Middle frontal gyrus (tissue), 1 donor: ENCODE measurements at regions not wholly inside any gene's neighbourhood (a gene's known extent, or its start where the extent isn't known, plus 50 kb on each side); places are given as distances from the start of the nearest gene placed in this dataset.
A peak's percentile ranks its signal among the peaks of the same experiment; 100 is the strongest.
"Not testable (repeated sequence)": the region's sequence is repeated elsewhere in the genome, so short reads cannot be mapped to it uniquely, and the experiment has no call there.

Experiments
- DNase-seq: peaks from one replicate; pipeline ENCODE4 v3.0.0-alpha.2; 2015; ENCODE audit warnings: low spot score; ENCODE audit errors: extremely low spot score

DNA sequence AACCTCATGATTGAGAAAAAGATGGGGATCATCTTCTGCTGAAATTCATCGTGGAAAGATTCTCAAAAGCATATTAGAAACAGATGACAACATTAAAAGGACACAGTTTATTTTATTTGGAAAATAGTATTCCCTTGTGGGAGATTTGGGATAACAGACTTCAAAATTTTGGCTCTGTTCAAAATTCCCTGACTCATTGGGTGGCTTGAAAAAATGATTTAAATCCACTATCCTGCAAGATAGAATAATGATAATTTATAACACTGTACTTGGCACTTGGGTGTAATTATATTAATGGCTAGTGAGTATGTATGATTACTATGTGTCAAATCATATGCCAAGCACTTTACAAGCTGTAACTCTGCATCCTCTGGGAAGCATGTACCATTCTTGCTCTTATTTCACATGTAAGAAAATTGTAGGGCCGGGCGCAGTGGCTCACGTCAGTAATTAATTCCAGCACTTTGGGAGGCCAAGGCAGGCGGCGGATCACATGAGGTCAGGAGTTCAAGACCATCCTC is 128.8 kb downstream of the LMNTD1 start:
- DNase-seq = no peak

DNA sequence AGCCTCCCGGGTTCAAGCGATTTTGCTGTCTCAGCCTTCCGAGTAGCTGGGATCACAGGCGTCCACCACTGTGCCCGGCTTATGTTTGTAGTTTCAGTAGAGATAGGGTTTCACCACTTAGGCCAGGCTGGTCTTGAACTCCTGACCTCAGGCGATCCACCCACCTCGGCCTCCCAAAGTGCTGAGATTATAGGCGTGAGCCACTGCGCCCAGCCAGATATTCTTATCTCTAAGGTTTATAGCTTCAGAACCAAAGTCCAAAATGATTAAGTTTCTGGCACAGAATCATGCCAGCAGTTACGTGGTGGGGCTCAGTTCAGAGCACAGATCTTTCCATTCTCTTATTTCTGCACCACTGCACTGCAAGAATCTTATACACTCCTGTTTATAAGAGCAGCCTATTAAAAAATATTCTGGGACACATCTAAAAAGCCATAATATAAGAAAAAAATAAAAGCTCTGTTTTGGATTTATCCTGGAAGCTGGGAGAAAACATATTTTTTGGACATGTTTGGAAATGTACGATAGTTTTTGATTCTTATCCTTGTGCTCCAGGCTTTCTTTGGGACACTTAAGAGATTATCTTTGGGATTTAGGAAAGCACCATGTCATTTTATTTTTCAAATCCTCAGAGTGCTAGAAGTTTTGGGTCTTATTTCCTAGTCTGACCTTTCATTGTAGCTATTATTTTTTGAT is 129.6 kb downstream of the LMNTD1 start:
- no peak for DNase-seq

DNA sequence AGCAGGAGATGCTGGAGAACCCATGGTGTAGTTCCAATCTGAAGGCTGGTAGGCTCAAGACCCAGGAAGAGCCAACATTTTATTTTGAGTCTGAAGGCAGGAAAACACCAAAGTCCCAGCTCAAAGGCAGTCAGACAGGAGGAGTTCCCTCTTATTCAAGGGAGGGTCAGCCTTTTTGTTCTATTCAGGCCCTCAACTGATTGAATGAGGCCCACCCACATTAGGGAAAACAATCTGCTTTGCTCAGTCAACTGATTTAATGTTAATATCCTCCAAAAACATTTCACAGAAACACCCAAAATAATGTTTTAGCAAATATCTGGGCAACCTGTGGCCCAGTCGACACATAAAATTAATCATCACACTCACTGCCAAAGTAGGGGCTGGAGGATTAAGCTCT is 130.8 kb downstream of the LMNTD1 start:
- no peak for DNase-seq

DNA sequence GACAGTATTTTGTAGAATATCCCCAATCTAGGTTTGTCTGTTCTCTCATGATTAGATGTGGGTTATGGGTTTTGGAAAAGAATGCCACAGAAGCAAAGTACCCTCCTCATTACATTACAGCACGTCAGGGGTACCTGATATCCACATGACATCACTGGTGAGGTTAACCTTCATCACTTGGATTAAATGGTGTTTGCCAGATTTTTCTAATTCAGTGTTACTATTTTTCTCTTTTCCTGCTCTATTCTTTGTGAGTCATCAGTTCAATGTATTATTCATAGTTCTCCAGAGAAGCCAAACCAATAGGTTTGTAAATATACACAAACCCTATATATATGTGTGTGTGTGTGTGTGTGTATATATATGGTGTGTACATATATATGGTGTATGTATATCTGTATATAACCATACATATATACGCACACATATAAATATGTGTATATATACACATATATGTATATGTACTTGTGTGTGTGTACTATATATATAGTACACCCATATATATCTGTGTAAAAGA is 131.4 kb downstream of the LMNTD1 start:
- DNase-seq = no peak

DNA sequence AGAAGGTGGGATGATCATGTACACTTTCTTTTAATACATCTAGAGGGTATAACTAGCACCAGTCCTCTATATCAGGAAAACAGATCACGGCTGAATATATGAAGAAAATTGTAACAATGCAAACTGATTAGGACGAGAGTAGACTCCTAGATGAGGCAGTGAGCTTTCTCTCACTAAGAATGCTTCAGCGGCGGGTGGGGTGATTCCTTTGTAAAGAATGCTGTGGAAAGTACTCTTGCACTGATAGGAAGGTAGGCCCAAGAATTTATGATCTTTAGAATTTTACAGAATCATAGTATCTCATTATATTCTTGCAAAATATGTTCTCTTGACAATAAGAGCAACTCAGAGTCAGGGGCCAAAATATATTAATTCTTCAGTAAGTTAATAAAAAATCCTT is 133.0 kb downstream of the LMNTD1 start:
- DNase-seq = no peak

DNA sequence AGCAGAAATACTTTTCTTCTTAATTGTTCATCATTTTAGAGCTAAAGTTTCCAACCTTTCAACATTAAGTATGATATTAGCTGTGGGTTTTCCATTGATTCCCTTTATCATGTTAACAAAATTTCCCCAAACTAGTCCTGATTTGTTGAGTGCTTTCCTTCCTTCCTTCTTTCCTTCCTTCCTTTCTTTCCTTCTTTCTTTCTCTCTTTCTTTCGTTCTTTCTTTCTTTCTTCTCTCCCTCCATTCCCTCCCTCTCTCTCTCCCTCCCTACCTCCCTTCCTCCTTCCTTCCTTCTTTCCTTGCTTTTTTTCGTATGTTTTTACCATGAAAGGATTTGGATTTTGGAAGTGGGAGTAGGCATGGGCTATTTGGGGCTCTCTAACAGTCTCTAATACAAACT is 133.5 kb downstream of the LMNTD1 start:
- DNase-seq = no peak

DNA sequence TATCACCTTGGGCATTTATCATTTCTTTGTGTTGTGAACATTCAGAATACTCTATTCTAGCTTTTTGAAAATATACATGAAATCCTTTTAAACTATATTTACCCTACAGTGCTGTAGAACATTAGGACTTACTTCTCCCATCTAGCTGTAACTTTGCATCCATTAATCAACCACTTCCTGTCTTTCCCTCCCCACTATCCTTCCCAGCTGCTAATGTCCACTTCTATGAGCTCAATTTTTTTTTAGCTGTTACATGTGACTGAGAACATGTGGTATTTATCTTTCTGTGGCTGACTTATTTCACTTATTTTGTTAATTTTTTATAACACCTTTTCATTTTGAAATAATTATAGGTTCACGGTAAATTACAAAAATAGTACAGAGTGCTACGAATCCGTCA is 136.0 kb downstream of the LMNTD1 start:
- DNase-seq = no peak

DNA sequence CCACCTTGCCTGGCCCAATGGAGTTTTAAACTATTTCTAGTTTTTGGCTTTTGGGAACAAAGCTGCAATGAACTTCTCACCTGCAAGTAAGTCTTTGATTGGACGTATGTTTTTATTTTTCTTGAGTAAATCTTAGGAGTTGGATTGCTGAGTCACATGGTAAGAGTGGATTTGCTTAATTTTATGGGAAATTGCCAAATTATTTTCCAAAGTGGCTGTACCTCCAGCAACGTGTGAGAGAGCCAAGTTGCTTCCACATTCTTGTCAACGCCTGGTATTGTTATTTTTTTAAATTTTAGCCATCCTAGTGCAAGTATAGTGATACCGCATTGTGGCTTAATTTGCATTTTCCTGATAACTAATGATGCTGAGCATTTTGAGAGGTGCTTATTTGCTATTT is 136.6 kb downstream of the LMNTD1 start:
- no peak for DNase-seq

DNA sequence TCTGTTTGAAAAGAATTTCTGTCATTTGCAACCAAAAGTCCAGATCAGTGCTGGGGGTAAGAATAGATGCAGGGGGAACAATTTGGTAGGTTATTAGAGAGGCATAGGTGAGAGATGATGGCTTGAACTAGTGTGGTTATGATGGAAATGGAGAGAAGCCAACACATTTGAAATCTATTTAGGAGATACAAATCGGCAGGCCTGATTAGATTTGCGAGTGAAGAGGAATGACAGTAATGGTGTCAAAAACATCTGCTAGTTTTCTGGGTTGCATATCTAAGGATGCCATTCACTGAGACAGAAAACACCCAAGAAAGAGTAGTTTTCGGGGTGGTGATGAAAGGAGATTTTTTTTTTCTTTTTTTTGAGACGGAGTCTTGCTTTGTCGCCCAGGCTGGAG is 138.1 kb downstream of the LMNTD1 start:
- DNase-seq = no peak

DNA sequence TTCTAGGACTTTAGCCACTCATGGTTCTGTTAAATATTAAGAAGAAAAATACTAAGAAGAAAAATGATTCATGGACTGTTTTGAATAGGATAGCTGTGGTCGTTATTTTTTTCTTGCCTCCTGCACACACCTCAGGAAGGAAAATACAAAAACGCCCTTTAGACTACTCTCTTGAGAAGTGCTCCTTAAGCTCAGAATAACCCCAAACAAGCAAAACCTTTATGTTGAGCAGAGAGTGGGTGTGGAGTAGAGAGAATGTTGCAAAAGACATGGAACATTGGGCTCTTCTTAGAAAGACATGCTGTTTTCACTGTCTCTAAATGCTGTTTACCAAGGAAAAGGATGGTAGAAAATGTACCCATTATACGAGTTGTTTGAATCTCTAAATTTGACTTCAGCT is 140.3 kb downstream of the LMNTD1 start:
- no peak for DNase-seq

DNA sequence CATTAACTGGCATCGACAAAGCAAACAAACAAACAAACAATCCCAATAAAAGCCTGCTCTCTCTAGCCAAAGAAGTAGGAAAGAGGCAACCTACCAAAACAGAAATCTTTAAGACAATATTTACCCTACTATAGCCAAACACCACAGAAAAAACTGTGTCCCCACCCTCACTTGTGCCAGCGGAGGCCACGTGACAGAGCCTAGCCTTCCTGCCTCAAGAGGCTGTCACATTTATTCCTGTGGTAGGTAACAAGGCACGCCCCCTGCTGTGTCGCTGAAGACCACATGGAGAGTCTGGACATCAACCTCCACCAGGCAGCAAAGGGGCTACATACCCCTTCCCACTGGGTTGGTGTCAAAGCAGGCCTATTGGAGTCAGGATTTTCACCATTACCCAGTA is 148.1 kb downstream of the LMNTD1 start:
- no peak for DNase-seq

DNA sequence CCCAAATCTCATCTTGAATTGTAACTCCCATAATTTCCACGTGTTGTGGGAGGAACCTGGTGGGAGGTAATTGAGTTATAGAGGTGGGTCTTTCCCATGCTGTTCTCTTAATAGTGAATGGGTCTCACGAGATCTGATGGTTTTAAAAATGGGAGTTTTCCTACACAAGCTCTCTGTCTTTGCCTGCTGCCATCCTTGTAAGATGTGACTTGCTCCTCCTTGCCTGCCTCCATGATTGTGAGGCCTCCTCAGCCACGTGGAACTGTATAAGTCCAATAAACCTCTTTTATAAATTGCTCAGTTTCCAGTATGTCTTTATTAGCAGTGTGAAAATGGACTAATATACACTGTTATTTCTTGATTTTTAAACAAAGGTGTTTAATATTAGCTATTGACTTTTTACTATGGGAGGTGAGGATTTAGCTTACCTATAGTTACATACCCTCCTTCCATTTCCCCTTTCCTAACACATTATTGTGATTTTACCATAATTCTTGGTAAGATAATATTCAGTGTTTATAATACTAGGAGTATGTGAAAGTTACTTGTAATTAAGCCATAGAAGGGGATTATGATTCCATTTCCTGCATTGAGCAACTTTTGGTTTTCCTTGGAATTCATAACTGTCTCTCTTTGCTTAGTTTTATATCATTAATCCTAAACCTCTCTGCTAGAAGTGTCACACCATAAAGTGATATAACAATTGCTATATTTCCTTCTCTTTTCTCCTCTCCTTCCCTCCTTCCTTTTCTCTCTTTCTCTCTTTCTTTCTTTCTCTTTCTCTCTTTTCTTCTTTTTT is 151.0 kb upstream of the KRAS start:
- no peak for DNase-seq

DNA sequence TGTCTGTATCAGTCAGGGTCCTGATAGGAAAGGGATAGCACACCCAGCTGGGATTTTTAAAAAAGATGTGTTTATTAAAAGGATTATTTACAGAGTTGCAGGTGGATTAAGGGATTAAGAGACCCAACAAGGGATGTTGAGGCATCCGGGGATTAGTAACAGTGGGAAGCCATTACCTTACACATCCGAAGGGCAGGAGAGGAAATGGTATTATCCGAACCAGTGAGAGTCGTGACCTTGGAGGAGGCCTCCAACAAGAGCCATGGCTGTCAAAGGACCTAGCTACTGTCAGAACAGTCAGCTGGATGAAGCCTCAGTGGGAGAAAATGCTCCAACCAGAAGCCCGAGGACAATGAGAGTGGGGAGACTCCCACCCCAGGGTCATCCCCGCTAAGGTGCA is 146.3 kb upstream of the KRAS start:
- no peak for DNase-seq

DNA sequence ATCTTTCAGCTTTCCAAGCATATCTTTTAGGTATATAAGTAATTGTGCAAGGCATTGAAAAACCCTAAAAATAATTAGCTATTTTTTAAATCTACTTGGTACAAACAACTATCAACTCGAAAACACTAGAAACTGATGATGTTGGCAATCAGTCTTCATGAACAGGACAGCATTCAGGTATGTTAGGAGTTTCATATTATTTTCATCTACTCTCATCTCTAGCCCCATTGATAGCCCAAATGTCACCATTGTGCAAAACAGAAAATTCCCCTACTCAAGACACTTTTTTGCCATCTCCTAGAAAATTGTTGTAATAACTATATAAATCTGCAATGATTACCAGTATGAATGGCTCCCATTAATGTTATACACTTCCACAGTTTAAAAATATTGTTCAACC is 144.5 kb upstream of the KRAS start:
- DNase-seq = no peak

DNA sequence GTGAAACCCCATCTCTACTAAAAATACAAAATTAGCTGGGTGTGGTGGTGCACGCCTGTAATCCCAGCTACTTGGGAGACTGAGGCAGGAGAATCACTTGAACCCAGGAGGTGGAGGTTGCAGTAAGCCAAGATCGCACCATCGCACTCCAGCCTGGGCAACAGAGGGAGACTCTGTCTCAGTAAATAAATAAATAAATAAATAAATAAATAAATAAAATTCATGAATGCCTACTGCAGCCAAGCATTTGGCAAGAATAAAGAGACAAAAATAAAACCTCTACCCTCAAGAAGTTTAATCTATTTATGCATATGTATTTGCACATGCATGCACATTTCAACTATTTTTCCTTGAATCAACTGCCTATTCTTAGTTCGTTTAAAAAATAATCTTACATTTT is 144.0 kb upstream of the KRAS start:
- DNase-seq = not testable (repeated sequence)

DNA sequence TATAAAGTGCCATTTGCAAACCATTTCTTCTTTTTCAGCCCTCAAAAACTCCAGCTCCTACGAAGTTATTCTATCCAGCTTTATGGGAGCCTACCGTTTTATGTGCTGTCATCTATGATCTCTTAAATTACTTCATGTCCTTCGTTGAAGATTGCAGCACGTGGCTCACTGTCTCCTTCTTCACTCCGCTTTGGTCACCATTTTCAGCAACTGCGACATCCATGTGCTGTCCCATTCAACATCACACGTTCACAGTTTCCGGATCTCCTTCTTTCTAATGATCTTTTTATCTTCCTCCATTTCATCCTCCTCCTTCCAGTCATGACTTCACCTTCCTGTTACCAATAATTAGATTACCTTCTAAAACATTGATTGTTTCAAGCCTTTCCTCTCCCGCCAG is 143.3 kb upstream of the KRAS start:
- DNase-seq = no peak

DNA sequence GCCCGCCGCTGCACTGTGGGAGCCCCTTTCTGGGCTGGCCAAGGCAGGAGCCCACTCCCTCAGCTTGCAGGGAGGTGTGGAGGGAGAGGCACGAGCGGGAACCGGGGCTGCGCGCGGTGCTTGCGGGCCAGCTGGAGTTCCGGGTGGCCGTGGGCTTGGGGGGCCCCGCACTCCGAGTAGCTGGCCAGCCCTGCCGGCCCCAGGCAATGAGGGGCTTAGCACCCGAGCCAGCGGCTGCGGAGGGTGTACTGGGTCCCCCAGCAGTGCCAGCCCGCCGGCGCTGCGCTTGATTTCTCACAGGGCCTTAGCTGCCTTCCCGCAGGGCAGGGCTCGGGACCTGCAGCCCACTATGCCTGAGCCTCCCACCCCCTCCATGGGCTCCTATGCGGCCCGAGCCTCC is 140.6 kb upstream of the KRAS start:
- DNase-seq = not testable (repeated sequence)

DNA sequence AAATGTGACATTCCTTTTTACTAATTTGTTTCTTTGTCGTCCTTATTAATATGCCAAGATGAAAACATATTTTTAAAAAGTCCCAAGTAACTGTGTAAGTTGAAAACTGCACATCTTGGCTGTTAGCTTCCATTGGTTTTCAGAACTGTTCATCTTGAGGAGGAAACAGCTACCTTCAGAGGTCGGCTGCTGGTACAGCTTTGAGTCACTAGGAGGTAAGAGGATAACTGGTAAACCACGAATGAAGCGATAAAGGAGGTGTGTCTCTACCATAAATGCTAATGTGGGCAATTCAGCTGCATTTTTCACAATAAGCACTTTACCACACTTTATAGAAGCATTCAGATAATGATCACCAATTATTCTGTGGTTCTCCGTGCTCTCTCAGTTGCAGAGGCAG is 137.5 kb upstream of the KRAS start:
- no peak for DNase-seq

DNA sequence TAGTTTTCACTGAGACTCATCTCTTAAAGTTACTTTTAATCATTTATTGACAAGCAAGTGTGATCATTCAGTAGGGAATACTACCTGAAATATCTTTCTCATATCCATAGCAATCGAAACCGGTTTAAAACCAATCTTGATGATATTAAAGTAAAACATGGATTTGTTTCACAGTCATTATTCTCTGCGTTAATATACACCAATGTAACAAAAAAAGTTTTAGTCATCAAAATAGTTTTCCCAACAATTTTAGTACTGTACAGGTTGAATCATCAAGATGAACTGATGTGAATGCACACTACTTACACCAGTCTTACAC is 137.0 kb upstream of the KRAS start:
- no peak for DNase-seq

DNA sequence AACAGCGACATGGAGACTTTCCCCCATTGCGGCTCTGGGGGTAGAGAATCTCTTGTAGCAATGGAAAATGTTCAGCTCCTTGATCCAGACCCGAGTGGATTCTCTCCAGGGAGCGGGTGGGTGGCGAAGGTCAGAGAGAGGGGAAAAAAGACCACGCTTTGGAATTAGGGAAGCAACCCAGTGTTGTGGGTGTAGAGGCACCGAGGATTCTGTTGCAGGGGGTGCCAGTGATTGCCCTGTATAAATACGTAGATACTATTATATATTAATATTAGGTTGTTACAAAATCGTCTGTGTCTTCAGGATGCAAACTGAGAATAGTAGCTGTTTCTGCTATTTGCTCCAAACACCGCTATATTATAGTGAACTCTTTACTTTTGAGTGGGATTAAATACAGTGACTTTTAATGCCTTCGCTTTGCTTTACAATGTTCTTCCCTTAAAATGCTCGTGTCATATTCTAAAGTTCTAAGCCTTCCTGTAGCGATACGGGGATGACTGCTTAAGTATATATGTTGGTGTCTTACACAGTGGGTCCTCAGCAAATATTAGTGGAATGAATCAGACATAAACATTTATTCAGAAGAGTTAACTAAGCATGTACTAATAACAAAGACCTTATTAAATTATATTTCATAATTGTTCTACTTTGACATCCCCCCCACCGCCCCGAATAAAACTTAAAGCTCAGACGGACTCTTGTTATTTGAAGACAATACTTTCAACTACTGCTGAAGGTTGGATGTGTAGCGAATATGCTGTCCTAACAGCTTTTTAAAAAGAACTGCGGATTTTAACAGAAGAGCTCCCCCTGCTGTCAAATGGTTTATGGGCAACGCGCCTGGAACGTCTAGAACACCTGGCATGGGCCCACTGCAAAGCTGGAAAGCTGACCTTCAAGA is 136.4 kb upstream of the KRAS start:
- peak; percentile 86 for DNase-seq

DNA sequence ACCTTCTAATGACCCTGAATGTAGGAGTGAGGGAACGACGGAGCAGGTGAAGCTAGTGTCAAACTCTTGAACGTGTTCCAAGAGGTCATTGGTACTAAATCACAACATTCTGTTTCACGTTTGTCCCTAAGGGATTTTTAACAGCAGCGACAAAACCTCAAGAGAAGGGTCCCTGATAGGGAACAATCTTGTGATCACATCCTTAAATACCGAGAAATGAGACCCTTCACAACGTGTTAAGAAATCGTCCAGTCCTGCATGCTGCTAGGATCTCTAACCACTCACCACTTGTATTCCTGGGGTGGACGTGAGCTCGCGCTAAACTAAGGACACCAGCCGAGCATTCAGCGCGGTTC is 134.1 kb upstream of the KRAS start:
- no peak for DNase-seq
